GM20000 (cell line): ENCODE measurements at regions not wholly inside any gene's neighbourhood (a gene's known extent, or its start where the extent isn't known, plus 50 kb on each side); places are given as distances from the start of the nearest gene placed in this dataset.
"Not testable (repeated sequence)": the region's sequence is repeated elsewhere in the genome, so short reads cannot be mapped to it uniquely, and the experiment has no call there.

Experiments
- DNase-seq: peaks from one replicate; pipeline ENCODE4 v3.0.0; 2012; ENCODE audit warnings: low spot score
- TF ChIP-seq, protein P1 (sequence below): IDR thresholded peaks from 2 replicates; pipeline ENCODE4 v1.5.1; 2012; ENCODE audit warnings: mild to moderate bottlenecking, control low read depth; ENCODE audit errors: extremely low read depth, missing control alignments

DNA sequence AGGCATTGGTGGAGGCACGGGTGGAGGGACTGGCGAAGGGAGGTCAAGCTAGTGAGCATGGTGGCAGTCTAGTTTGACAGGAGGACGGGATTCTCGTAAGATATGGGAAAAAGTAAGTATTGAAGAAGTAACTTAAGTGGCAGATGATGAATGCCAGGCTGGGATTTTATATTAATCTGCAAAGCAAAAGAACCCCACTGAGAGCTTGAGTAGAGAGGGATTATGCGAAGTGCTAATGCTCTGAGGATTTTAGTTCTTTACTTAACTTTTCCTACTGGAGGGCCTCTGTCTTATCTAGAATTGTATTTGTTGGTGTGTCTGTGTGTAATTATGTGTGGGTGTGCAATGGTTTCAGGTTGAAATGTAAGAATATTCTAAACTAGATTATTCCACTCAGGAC, 327.9 kb downstream of the FAT4 start:
- TF ChIP-seq, protein P1, sequence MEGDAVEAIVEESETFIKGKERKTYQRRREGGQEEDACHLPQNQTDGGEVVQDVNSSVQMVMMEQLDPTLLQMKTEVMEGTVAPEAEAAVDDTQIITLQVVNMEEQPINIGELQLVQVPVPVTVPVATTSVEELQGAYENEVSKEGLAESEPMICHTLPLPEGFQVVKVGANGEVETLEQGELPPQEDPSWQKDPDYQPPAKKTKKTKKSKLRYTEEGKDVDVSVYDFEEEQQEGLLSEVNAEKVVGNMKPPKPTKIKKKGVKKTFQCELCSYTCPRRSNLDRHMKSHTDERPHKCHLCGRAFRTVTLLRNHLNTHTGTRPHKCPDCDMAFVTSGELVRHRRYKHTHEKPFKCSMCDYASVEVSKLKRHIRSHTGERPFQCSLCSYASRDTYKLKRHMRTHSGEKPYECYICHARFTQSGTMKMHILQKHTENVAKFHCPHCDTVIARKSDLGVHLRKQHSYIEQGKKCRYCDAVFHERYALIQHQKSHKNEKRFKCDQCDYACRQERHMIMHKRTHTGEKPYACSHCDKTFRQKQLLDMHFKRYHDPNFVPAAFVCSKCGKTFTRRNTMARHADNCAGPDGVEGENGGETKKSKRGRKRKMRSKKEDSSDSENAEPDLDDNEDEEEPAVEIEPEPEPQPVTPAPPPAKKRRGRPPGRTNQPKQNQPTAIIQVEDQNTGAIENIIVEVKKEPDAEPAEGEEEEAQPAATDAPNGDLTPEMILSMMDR = no peak
- DNase-seq = no peak

- no peak for DNase-seq
- TF ChIP-seq, protein P1 = no peak
Measured at GRCh38 chr4:125649452-125649851, 334.7 kb downstream of the FAT4 start.

GRCh38 chr4:125650557-125650956, 335.8 kb downstream of the FAT4 start:
- DNase-seq = no peak
- TF ChIP-seq, protein P1 = no peak

GRCh38 chr4:125651707-125652357, 337.1 kb downstream of the FAT4 start:
- not testable (repeated sequence) for DNase-seq

GRCh38 chr4:125658773-125659172, 344.0 kb downstream of the FAT4 start:
- DNase-seq = no peak
- TF ChIP-seq, protein P1 = no peak

GRCh38 chr4:125663896-125664767, 349.4 kb downstream of the FAT4 start:
- DNase-seq = no peak
- TF ChIP-seq, protein P1 = no peak

- TF ChIP-seq, protein P1 = no peak
- no peak for DNase-seq
Measured at GRCh38 chr4:125666635-125667034, 351.9 kb downstream of the FAT4 start.

DNA sequence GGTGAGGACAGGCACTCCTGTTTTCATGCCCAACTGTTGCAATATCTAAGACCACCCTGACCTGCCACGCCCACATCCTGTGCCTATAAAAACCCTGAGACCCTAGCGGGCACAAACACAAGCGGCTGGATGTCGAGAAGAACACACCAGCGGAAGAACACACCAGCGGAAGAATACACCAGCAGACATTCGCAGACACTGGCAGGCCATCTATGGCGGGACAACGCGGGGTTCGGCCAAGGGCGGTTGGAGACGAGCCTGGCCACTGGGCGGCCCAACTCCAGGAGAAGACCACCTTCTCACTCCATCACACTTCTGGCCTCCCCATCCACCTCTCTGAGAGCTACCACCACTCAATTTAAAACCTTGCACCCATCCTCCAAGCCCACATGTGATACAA, 361.4 kb downstream of the FAT4 start:
- DNase-seq = no peak
- TF ChIP-seq, protein P1 = no peak
